OCI-LY7 (cell line): ENCODE measurements at regions not wholly inside any gene's neighbourhood (a gene's known extent, or its start where the extent isn't known, plus 50 kb on each side); places are given as distances from the start of the nearest gene placed in this dataset.
A peak's percentile ranks its signal among the peaks of the same experiment; 100 is the strongest.

Source experiments
- BruUV-seq: library from RNA; stranded (reverse); fragments of 400-500 nt; replicated peaks from 2 replicates; lab custom pipeline; 2021; lab: Mats Ljungman, UMichigan
- CTCF ChIA-PET: fragments of 300-600 bp; sonication (Branson Sonifier 250); formaldehyde crosslinking; loops from one replicate; lab custom pipeline; 2022; ENCODE audit warnings: antibody characterized with exemption; ENCODE audit not compliant: unreplicated experiment; lab: Charles Lee
- POLR2A ChIA-PET: fragments of 300-600 bp; sonication (Branson Sonifier 250); formaldehyde crosslinking; loops from one replicate; lab custom pipeline; 2022; ENCODE audit warnings: antibody characterized with exemption; lab: Charles Lee
- DNase-seq: peaks from one replicate; pipeline ENCODE4 v3.0.0-alpha.2; 2015; ENCODE audit warnings: low spot score
- H2AFZ ChIP-seq: fragments of 200-600 bp; sonication (generic), shearing (Covaris generic); 2 replicates; pipeline ENCODE4 v1.6.1; 2014; ENCODE audit warnings: mild to moderate bottlenecking, antibody characterized with exemption, low read length, moderate library complexity
- H3K27ac ChIP-seq: fragments of 200-600 bp; sonication (generic); 2 replicates; pipeline ENCODE4 v1.5.1; 2014; ENCODE audit warnings: mixed run types, low read depth, mild to moderate bottlenecking, moderate library complexity, low read length, inconsistent platforms; ENCODE audit not compliant: poor library complexity, severe bottlenecking
- H3K36me3 ChIP-seq: fragments of 200-600 bp; sonication (generic); 2 replicates; pipeline ENCODE4 v1.6.1; 2014; ENCODE audit warnings: mild to moderate bottlenecking, antibody characterized with exemption, low read length, moderate library complexity, mixed read lengths; ENCODE audit not compliant: insufficient read depth
- H3K4me1 ChIP-seq: fragments of 200-600 bp; sonication (generic); 2 replicates; pipeline ENCODE4 v1.5.1; 2014; ENCODE audit warnings: mild to moderate bottlenecking, low read length; ENCODE audit not compliant: insufficient read depth, poor library complexity, severe bottlenecking
- H3K4me2 ChIP-seq: fragments of 200-600 bp; sonication (generic); 2 replicates; pipeline ENCODE4 v1.6.1; 2014; ENCODE audit warnings: mild to moderate bottlenecking, low read length
- H3K4me3 ChIP-seq: fragments of 200-600 bp; sonication (generic); 2 replicates; pipeline ENCODE4 v1.5.1; 2014; ENCODE audit warnings: mild to moderate bottlenecking, low read depth, low read length; ENCODE audit not compliant: poor library complexity, severe bottlenecking
- H3K79me2 ChIP-seq: fragments of 200-600 bp; sonication (generic); 2 replicates; pipeline ENCODE4 v1.6.1; 2016; ENCODE audit warnings: low read depth, mild to moderate bottlenecking, low read length, moderate library complexity, mixed read lengths; ENCODE audit not compliant: insufficient read depth
- H3K9me2 ChIP-seq: fragments of 200-600 bp; sonication (generic); 2 replicates; pipeline ENCODE4 v1.6.1; 2016; ENCODE audit warnings: mild to moderate bottlenecking, low read length, mixed read lengths; ENCODE audit not compliant: insufficient read depth
- H3K9me3 ChIP-seq: fragments of 200-600 bp; sonication (generic); 2 replicates; pipeline ENCODE4 v1.6.1; 2014; ENCODE audit warnings: mild to moderate bottlenecking, mixed run types, low read length, mixed read lengths
- H4K20me1 ChIP-seq: fragments of 200-600 bp; sonication (generic); 2 replicates; pipeline ENCODE4 v1.6.1; 2014; ENCODE audit warnings: mild to moderate bottlenecking, antibody characterized with exemption, low read length, moderate library complexity, mixed read lengths; ENCODE audit not compliant: insufficient read depth
- EZH2phosphoT487 ChIP-seq: fragments of 200-600 bp; sonication (generic); IDR thresholded peaks from 2 replicates; pipeline ENCODE4 v1.6.1; 2018; ENCODE audit warnings: low read depth, borderline replicate concordance, mild to moderate bottlenecking, mixed run types, antibody characterized with exemption, low read length, moderate library complexity, mixed read lengths
- intact Hi-C: fragments of 100-400 bp; cut with micrococcal nuclease; formaldehyde crosslinking; loops from one replicate; pipeline ENCODE4 v1.10.0; 2022; ENCODE audit not compliant: unreplicated experiment
- TF ChIP-seq, protein P1 (sequence below): fragments of 200-600 bp; sonication (generic); conservative IDR thresholded peaks from 2 replicates; pipeline ENCODE4 v1.5.1; 2014; ENCODE audit warnings: mild to moderate bottlenecking, antibody characterized with exemption, low read length, moderate library complexity, mixed read lengths

GRCh38 chr18:2100694-2101213 is 470.6 kb downstream of the METTL4 start:
- Histone ChIP-seq H3K9me3 (no peaks in the 10 kb centered on the region), H4K20me1 (no peaks in the 10 kb centered on the region), H3K36me3 (no peaks in the 10 kb centered on the region), H2AFZ (no peak overlapping the region), H3K4me2 (no peak overlapping the region), H3K9me2 (no peaks in the 10 kb centered on the region; the same call in 1 of the 2 replicates), H3K4me3 (no peak overlapping the region), H3K4me1 (no peaks in the 10 kb centered on the region), H3K79me2 (no peaks in the 10 kb centered on the region), H3K27ac (no peak overlapping the region)
- ChIA-PET POLR2A (interaction anchor here (0.6 kb wide), 1 partner anchor 132 kb away, joined by 3 read pairs; no protein-coding TSS in a partner anchor), CTCF (no interaction called here)
- intact Hi-C loops = no loop called here
- DNase-seq = no peak
- TF ChIP-seq EZH2phosphoT487 = no peak
- TF ChIP-seq, protein P1, sequence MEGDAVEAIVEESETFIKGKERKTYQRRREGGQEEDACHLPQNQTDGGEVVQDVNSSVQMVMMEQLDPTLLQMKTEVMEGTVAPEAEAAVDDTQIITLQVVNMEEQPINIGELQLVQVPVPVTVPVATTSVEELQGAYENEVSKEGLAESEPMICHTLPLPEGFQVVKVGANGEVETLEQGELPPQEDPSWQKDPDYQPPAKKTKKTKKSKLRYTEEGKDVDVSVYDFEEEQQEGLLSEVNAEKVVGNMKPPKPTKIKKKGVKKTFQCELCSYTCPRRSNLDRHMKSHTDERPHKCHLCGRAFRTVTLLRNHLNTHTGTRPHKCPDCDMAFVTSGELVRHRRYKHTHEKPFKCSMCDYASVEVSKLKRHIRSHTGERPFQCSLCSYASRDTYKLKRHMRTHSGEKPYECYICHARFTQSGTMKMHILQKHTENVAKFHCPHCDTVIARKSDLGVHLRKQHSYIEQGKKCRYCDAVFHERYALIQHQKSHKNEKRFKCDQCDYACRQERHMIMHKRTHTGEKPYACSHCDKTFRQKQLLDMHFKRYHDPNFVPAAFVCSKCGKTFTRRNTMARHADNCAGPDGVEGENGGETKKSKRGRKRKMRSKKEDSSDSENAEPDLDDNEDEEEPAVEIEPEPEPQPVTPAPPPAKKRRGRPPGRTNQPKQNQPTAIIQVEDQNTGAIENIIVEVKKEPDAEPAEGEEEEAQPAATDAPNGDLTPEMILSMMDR = no peak
- no TSS peak for BruUV-seq

DNA sequence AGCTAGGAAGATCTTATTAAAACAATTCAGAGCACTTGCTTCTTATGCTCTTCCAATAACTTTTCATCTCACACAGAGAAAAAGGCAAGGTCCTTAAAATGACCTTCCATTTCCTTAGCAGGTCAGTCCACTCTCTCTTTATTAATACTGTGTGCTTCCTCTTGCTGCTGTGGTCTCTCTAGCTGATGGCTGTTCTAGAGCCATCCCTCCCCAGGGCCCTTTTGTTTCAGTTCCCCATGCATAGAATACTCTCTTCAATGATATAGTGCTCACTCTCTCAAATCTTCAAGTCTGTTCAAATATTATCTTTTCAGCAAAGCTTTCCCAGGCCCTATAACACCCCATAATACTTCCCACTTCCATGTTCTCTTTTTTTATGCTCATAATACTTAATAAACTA is 469.3 kb downstream of the METTL4 start:
- no peak overlapping the region for H3K4me2 ChIP-seq
- H3K79me2 ChIP-seq = no peaks in the 10 kb centered on the region
- BruUV-seq = no TSS peak
- no peaks in the 10 kb centered on the region for H3K9me3 ChIP-seq
- CTCF ChIA-PET = no interaction called here
- POLR2A ChIA-PET = no interaction called here
- H3K4me3 ChIP-seq = no peak overlapping the region
- no peaks in the 10 kb centered on the region for H3K36me3 ChIP-seq
- H3K9me2 ChIP-seq = no peaks in the 10 kb centered on the region; the same call in 1 of the 2 replicates
- H2AFZ ChIP-seq = no peak overlapping the region
- H3K4me1 ChIP-seq = no peaks in the 10 kb centered on the region
- DNase-seq = peak; percentile 27
- TF ChIP-seq, protein P1 = no peak
- no peak for TF ChIP-seq EZH2phosphoT487
- no peaks in the 10 kb centered on the region for H4K20me1 ChIP-seq
- H3K27ac ChIP-seq = no peak overlapping the region
- intact Hi-C loops = no loop called here

DNA sequence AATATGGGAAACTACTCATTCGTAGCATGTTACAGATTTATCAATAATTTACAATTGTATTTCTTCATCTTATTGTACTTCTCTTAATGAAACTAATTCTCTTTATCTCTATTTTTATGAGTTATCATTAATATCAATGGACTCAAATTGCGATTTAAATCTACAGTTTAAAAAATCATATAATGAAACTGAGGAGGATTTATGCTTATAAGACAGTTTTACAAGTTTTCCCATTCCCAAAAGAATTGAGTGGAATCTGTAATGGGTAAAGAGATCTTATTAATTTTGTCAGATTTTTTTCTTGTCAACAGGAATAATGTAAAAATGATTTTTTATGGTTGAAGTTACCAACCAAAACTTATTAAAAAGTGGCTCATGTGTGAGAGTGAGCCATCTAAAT is 468.0 kb downstream of the METTL4 start:
- intact Hi-C loops = no loop called here
- Histone ChIP-seq H3K4me3 (no peak overlapping the region), H3K4me2 (no peak overlapping the region), H3K36me3 (no peaks in the 10 kb centered on the region), H3K4me1 (no peaks in the 10 kb centered on the region), H2AFZ (no peak overlapping the region), H3K79me2 (no peaks in the 10 kb centered on the region), H3K9me2 (no peaks in the 10 kb centered on the region; the same call in 1 of the 2 replicates), H3K27ac (no peak overlapping the region), H3K9me3 (no peaks in the 10 kb centered on the region), H4K20me1 (no peaks in the 10 kb centered on the region)
- ChIA-PET POLR2A (no interaction called here), CTCF (no interaction called here)
- no TSS peak for BruUV-seq
- no peak for TF ChIP-seq EZH2phosphoT487
- TF ChIP-seq, protein P1 = no peak
- no peak for DNase-seq
